ENCODE measurements at regions not wholly inside any gene's neighbourhood (a gene's known extent, or its start where the extent isn't known, plus 50 kb on each side); places are given as distances from the start of the nearest gene placed in this dataset.
"Not testable (repeated sequence)": the region's sequence is repeated elsewhere in the genome, so short reads cannot be mapped to it uniquely, and the experiment has no call there.

DNA sequence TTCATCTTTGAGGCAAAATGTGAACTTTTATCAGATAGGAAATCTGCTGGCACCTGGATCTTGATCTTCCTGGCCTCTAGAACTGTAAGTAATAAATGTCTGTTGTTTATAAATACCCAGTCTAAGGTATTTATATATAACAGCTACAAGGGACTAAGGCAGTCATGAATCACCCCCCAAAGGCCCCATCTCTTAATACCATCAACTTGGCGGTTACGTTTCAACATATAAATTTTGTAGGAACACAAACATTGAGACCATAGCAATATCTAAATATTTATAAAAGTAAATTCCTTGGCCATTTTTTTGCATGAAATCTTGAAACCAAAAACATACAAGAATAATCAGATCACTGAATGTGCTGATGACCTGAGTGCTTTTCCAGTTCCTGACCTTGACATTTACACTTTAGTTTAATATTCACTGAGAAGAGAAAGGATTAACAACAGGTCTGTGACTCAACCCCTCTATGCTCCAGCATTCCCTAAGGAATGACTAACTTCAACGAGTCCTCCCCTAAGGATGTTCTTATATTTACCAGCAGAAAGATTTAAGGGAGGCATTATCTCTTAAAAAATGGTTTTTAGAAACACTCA lies 1438.5 kb upstream of the CELF2 start:
- TF ChIP-seq, protein P1, sequence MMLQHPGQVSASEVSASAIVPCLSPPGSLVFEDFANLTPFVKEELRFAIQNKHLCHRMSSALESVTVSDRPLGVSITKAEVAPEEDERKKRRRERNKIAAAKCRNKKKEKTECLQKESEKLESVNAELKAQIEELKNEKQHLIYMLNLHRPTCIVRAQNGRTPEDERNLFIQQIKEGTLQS (IDR thresholded peaks at IDR 0.05), result no peak
- TF ChIP-seq, protein P2, sequence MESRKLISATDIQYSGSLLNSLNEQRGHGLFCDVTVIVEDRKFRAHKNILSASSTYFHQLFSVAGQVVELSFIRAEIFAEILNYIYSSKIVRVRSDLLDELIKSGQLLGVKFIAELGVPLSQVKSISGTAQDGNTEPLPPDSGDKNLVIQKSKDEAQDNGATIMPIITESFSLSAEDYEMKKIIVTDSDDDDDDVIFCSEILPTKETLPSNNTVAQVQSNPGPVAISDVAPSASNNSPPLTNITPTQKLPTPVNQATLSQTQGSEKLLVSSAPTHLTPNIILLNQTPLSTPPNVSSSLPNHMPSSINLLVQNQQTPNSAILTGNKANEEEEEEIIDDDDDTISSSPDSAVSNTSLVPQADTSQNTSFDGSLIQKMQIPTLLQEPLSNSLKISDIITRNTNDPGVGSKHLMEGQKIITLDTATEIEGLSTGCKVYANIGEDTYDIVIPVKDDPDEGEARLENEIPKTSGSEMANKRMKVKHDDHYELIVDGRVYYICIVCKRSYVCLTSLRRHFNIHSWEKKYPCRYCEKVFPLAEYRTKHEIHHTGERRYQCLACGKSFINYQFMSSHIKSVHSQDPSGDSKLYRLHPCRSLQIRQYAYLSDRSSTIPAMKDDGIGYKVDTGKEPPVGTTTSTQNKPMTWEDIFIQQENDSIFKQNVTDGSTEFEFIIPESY (IDR thresholded peaks at IDR 0.05), result no peak
- TF ChIP-seq TAF1 (conservative IDR thresholded peaks at IDR 0.05), result no peak
- no peak for TF ChIP-seq EGR1 (IDR thresholded peaks at IDR 0.05; ENCODE audit: low read depth in 2 of 2)
- TF ChIP-seq, protein P3, sequence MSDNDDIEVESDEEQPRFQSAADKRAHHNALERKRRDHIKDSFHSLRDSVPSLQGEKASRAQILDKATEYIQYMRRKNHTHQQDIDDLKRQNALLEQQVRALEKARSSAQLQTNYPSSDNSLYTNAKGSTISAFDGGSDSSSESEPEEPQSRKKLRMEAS (IDR thresholded peaks at IDR 0.05), result no peak
- TF ChIP-seq HNF4G (IDR thresholded peaks at IDR 0.05), result no peak
- TF ChIP-seq, protein P4, sequence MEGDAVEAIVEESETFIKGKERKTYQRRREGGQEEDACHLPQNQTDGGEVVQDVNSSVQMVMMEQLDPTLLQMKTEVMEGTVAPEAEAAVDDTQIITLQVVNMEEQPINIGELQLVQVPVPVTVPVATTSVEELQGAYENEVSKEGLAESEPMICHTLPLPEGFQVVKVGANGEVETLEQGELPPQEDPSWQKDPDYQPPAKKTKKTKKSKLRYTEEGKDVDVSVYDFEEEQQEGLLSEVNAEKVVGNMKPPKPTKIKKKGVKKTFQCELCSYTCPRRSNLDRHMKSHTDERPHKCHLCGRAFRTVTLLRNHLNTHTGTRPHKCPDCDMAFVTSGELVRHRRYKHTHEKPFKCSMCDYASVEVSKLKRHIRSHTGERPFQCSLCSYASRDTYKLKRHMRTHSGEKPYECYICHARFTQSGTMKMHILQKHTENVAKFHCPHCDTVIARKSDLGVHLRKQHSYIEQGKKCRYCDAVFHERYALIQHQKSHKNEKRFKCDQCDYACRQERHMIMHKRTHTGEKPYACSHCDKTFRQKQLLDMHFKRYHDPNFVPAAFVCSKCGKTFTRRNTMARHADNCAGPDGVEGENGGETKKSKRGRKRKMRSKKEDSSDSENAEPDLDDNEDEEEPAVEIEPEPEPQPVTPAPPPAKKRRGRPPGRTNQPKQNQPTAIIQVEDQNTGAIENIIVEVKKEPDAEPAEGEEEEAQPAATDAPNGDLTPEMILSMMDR (IDR thresholded peaks at IDR 0.05; ENCODE audit: low read depth, low read length, missing input control), result no peak
- TF ChIP-seq, protein P5, sequence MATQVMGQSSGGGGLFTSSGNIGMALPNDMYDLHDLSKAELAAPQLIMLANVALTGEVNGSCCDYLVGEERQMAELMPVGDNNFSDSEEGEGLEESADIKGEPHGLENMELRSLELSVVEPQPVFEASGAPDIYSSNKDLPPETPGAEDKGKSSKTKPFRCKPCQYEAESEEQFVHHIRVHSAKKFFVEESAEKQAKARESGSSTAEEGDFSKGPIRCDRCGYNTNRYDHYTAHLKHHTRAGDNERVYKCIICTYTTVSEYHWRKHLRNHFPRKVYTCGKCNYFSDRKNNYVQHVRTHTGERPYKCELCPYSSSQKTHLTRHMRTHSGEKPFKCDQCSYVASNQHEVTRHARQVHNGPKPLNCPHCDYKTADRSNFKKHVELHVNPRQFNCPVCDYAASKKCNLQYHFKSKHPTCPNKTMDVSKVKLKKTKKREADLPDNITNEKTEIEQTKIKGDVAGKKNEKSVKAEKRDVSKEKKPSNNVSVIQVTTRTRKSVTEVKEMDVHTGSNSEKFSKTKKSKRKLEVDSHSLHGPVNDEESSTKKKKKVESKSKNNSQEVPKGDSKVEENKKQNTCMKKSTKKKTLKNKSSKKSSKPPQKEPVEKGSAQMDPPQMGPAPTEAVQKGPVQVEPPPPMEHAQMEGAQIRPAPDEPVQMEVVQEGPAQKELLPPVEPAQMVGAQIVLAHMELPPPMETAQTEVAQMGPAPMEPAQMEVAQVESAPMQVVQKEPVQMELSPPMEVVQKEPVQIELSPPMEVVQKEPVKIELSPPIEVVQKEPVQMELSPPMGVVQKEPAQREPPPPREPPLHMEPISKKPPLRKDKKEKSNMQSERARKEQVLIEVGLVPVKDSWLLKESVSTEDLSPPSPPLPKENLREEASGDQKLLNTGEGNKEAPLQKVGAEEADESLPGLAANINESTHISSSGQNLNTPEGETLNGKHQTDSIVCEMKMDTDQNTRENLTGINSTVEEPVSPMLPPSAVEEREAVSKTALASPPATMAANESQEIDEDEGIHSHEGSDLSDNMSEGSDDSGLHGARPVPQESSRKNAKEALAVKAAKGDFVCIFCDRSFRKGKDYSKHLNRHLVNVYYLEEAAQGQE (IDR thresholded peaks at IDR 0.05), result no peak
- no peak for TF ChIP-seq SP1 (IDR thresholded peaks at IDR 0.05)
- WGBS, result 77% methylated on average over 3 of the region's 3 CpGs
- Histone ChIP-seq H3K9ac (ENCODE audit: low read depth in 1 of 2, low read length in 2 of 2) (no peak overlapping the region), H3K36me3 (ENCODE audit: control insufficient read depth in 4 of 4, insufficient read depth in 3 of 4, low read depth in 1 of 4, low read length in 3 of 4) (no peaks in the 10 kb centered on the region), H3K4me1 (ENCODE audit: control insufficient read depth in 4 of 4, insufficient read depth in 4 of 4, low read length in 3 of 4) (no peaks in the 10 kb centered on the region), H3K27me3 (ENCODE audit: control insufficient read depth in 4 of 4, insufficient read depth in 4 of 4, low read length in 3 of 4) (peaks cover 0 to 3% (median 0%) of the 10 kb centered on the region in 4 donors), H3K27ac (ENCODE audit: low read depth in 1 of 2, low read length in 2 of 2) (no peak overlapping the region), H3K4me3 (ENCODE audit: low read depth in 1 of 3, low read length in 3 of 3) (no peak overlapping the region), H3K9me3 (ENCODE audit: control insufficient read depth in 4 of 4, low read length in 3 of 4) (no peaks in the 10 kb centered on the region)
- DNase-seq (ENCODE audit: low spot score), result no peak

DNA sequence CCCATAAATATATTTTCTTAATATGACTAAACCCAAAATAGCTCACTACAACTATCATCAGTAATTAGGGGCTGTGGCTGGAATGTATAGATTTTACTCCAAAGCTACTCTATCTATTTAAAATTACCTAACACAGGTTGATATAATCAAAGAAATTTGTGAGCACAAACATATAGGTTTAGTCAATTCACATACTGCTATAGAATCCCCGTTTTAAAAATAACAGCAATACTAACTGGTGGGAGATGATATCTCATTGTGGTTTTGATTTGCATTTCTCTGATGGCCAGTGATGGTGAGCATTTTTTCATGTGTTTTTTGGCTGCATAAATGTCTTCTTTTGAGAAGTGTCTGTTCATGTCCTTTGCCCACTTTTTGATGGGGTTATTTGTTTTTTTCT lies 1434.9 kb upstream of the CELF2 start:
- DNase-seq (ENCODE audit: low spot score); H3K27ac ChIP-seq (ENCODE audit: low read depth in 1 of 2, low read length in 2 of 2); H3K4me3 ChIP-seq (ENCODE audit: low read depth in 1 of 3, low read length in 3 of 3); H3K9me3 ChIP-seq (ENCODE audit: control insufficient read depth in 4 of 4, low read length in 3 of 4); H3K36me3 ChIP-seq (ENCODE audit: control insufficient read depth in 4 of 4, insufficient read depth in 3 of 4, low read depth in 1 of 4, low read length in 3 of 4); H3K4me1 ChIP-seq (ENCODE audit: control insufficient read depth in 4 of 4, insufficient read depth in 4 of 4, low read length in 3 of 4); H3K27me3 ChIP-seq (ENCODE audit: control insufficient read depth in 4 of 4, insufficient read depth in 4 of 4, low read length in 3 of 4); H3K9ac ChIP-seq (ENCODE audit: low read depth in 1 of 2, low read length in 2 of 2): not testable (repeated sequence)
- 45% methylated on average over 1 of the region's 1 CpG for WGBS
